AG04450 (cell line): ENCODE measurements at regions not wholly inside any gene's neighbourhood (a gene's known extent, or its start where the extent isn't known, plus 50 kb on each side); places are given as distances from the start of the nearest gene placed in this dataset.

Source experiments
- CTCF ChIA-PET: fragments of 300-600, 350-600 bp; formaldehyde crosslinking; extraction: SDS; loops from one replicate; lab custom pipeline; 2022; ENCODE audit warnings: antibody characterized with exemption, inconsistent platforms; lab: Charles Lee
- POLR2A ChIA-PET: fragments of 350-600 bp; formaldehyde crosslinking; extraction: SDS; loops from one replicate; lab custom pipeline; 2021; ENCODE audit warnings: antibody characterized with exemption, inconsistent platforms; lab: Yijun Ruan, JAX
- DNase-seq: peaks from one replicate; pipeline ENCODE4 v3.0.0-alpha.2; 2011; ENCODE audit warnings: low read depth, low spot score
- H3K27ac ChIP-seq: one replicate; pipeline ENCODE4 v1.5.1; 2012; ENCODE audit warnings: low read depth, low read length, control low read depth
- H3K27me3 ChIP-seq: one replicate; pipeline ENCODE4 v1.6.0; 2012; ENCODE audit warnings: low read length; ENCODE audit not compliant: control insufficient read depth, insufficient read depth
- H3K4me3 ChIP-seq: 2 replicates; pipeline ENCODE4 v1.5.1; 2011; ENCODE audit warnings: mild to moderate bottlenecking, low read depth, low read length, control low read depth
- H3K9me3 ChIP-seq: 2 replicates; pipeline ENCODE4 v1.5.1; 2012; ENCODE audit warnings: low read length; ENCODE audit not compliant: control insufficient read depth, insufficient read depth
- CTCF ChIP-seq: IDR thresholded peaks from 2 replicates; pipeline ENCODE4 v1.5.1; 2011; ENCODE audit warnings: low read depth, low read length, control low read depth, inconsistent platforms

- no peak overlapping the region for H3K27ac ChIP-seq
- peaks cover 33% of the 10 kb centered on the region for H3K9me3 ChIP-seq
- DNase-seq: no peak
- ChIA-PET CTCF (no interaction called here), POLR2A (no interaction called here)
- no peak overlapping the region for H3K4me3 ChIP-seq
- H3K27me3 ChIP-seq: no peaks in the 10 kb centered on the region
- TF ChIP-seq CTCF: no peak
Observed at GRCh38 chr22:47899894-47900293, 1137.4 kb downstream of the TBC1D22A start.

- CTCF ChIA-PET: no interaction called here
- DNase-seq: no peak
- TF ChIP-seq CTCF: no peak
- POLR2A ChIA-PET: no interaction called here
- Histone ChIP-seq H3K27ac (no peak overlapping the region), H3K9me3 (peaks cover 31% of the 10 kb centered on the region), H3K4me3 (no peak overlapping the region), H3K27me3 (no peaks in the 10 kb centered on the region)
Observed at GRCh38 chr22:47898946-47899345, 1136.5 kb downstream of the TBC1D22A start.

GRCh38 chr22:47891609-47892008 lies 1129.2 kb downstream of the TBC1D22A start:
- Histone ChIP-seq H3K9me3 (peaks cover 61% of the 10 kb centered on the region), H3K4me3 (no peak overlapping the region), H3K27ac (no peak overlapping the region), H3K27me3 (no peaks in the 10 kb centered on the region)
- no peak for DNase-seq
- POLR2A ChIA-PET: no interaction called here
- CTCF ChIA-PET: no interaction called here
- no peak for TF ChIP-seq CTCF

GRCh38 chr22:47888817-47889216 lies 1126.4 kb downstream of the TBC1D22A start:
- POLR2A ChIA-PET: no interaction called here

GRCh38 chr22:47884775-47885174 lies 1122.3 kb downstream of the TBC1D22A start:
- no peak overlapping the region for H3K4me3 ChIP-seq
- ChIA-PET CTCF (no interaction called here), POLR2A (no interaction called here)
- no peaks in the 10 kb centered on the region for H3K27me3 ChIP-seq
- peaks cover 71% of the 10 kb centered on the region for H3K9me3 ChIP-seq
- H3K27ac ChIP-seq: no peak overlapping the region
- TF ChIP-seq CTCF: no peak
- no peak for DNase-seq

More at GRCh38 chr22:47888817-47889216, 1126.4 kb downstream of the TBC1D22A start:
- Histone ChIP-seq H3K9me3 (peaks cover 78% of the 10 kb centered on the region), H3K27ac (no peak overlapping the region), H3K4me3 (no peak overlapping the region), H3K27me3 (no peaks in the 10 kb centered on the region)
- DNase-seq: no peak
- CTCF ChIA-PET: no interaction called here
- no peak for TF ChIP-seq CTCF
